ENCODE measurements at regions not wholly inside any gene's neighbourhood (a gene's known extent, or its start where the extent isn't known, plus 50 kb on each side); places are given as distances from the start of the nearest gene placed in this dataset.

- no peak for TF ChIP-seq AFF4 (CRISPR knock-in tag; IDR thresholded peaks at IDR 0.05; ENCODE audit: borderline replicate concordance)
- no peak for TF ChIP-seq RORB (CRISPR knock-in tag; IDR thresholded peaks at IDR 0.05)
- TF ChIP-seq ATF2 (CRISPR knock-in tag; IDR thresholded peaks at IDR 0.05; ENCODE audit: borderline replicate concordance, low read depth) = no peak
- no peak for TF ChIP-seq KAT7 (CRISPR knock-in tag; IDR thresholded peaks at IDR 0.05; ENCODE audit: borderline replicate concordance)
Observed at GRCh38 chr20:11748436-11748835, 169.3 kb upstream of the BTBD3 start (continued).

- ChIA-PET CTCF (no interaction called here), POLR2A (no interaction called here)
- no peak for TF ChIP-seq ZSCAN18 (CRISPR knock-in tag; IDR thresholded peaks at IDR 0.05)
- TF ChIP-seq ZNF512 (CRISPR knock-in tag; IDR thresholded peaks at IDR 0.05; ENCODE audit: borderline replicate concordance) = no peak
- TF ChIP-seq ZNF396 (CRISPR knock-in tag; IDR thresholded peaks at IDR 0.05; ENCODE audit: borderline replicate concordance) = no peak
- no peak for TF ChIP-seq ZBTB43 (CRISPR knock-in tag; IDR thresholded peaks at IDR 0.05)
- TF ChIP-seq FOXP4 (CRISPR knock-in tag; IDR thresholded peaks at IDR 0.05) = no peak
- no peak for TF ChIP-seq MXD4 (CRISPR knock-in tag; IDR thresholded peaks at IDR 0.05; ENCODE audit: borderline replicate concordance)
- no peak for DNase-seq (ENCODE audit: low spot score)
- Mint-ChIP-seq H3K27me3 (ENCODE audit: low read depth) (no peaks in the 10 kb centered on the region), H3K9me3 (peaks cover 7% of the 10 kb centered on the region; the same call in 1 of the 2 replicates), H3K4me1 (peaks cover 15% of the 10 kb centered on the region), H3K36me3 (no peaks in the 10 kb centered on the region), H3K4me3 (no peak overlapping the region), H3K27ac (no peak overlapping the region)
- ATAC-seq = no peak
Observed at GRCh38 chr20:11752336-11752735, 165.4 kb upstream of the BTBD3 start.

GRCh38 chr20:11753155-11753554 lies 164.5 kb upstream of the BTBD3 start:
- no peak overlapping the region for H3K4me3 Mint-ChIP-seq
- H3K27me3 Mint-ChIP-seq (ENCODE audit: low read depth) = no peaks in the 10 kb centered on the region
- no peak for ATAC-seq
- TF ChIP-seq SP1 (CRISPR knock-in tag; conservative IDR thresholded peaks at IDR 0.05) (no peak), ESRRA (CRISPR knock-in tag; IDR thresholded peaks at IDR 0.05; ENCODE audit: borderline replicate concordance) (no peak), MLX (CRISPR knock-in tag; IDR thresholded peaks at IDR 0.05) (no peak), E2F1 (CRISPR knock-in tag; IDR thresholded peaks at IDR 0.05) (no peak), ZNF512 (CRISPR knock-in tag; IDR thresholded peaks at IDR 0.05; ENCODE audit: borderline replicate concordance) (no peak)
- H3K9me3 Mint-ChIP-seq = peaks cover 7% of the 10 kb centered on the region; the same call in 1 of the 2 replicates
- no peak overlapping the region for H3K27ac Mint-ChIP-seq
- ChIA-PET CTCF (no interaction called here), POLR2A (no interaction called here)
- H3K36me3 Mint-ChIP-seq = no peaks in the 10 kb centered on the region
- H3K4me1 Mint-ChIP-seq = peaks cover 15% of the 10 kb centered on the region
- no peak for DNase-seq (ENCODE audit: low spot score)
